GM06990 (cell line): ENCODE measurements at regions not wholly inside any gene's neighbourhood (a gene's known extent, or its start where the extent isn't known, plus 50 kb on each side); places are given as distances from the start of the nearest gene placed in this dataset.
"Not testable (repeated sequence)": the region's sequence is repeated elsewhere in the genome, so short reads cannot be mapped to it uniquely, and the experiment has no call there.

Experiments used
- DNase-seq: peaks from one replicate; pipeline ENCODE4 v3.0.0-alpha.2; 2011; ENCODE audit not compliant: insufficient read length; ENCODE audit errors: extremely low read depth
- H3K27me3 ChIP-seq: replicated peaks from 2 replicates; pipeline ENCODE4 v1.6.0; 2011; ENCODE audit warnings: low read length; ENCODE audit not compliant: control insufficient read depth, insufficient read depth
- H3K36me3 ChIP-seq: 2 replicates; pipeline ENCODE4 v1.5.1; 2011; ENCODE audit warnings: low read length; ENCODE audit not compliant: control insufficient read depth, insufficient read depth
- H3K4me3 ChIP-seq: replicated peaks from 2 replicates; pipeline ENCODE4 v1.5.1; 2011; ENCODE audit warnings: low read depth, mild to moderate bottlenecking, control low read depth, low read length
- CTCF ChIP-seq: IDR thresholded peaks from 2 replicates; pipeline ENCODE4 v1.5.1; 2011; ENCODE audit warnings: low read length, control low read depth, mild to moderate bottlenecking, inconsistent platforms; ENCODE audit not compliant: insufficient read depth, poor library complexity, severe bottlenecking

- TF ChIP-seq CTCF: no peak
- Histone ChIP-seq H3K4me3 (no peak overlapping the region), H3K36me3 (no peaks in the 10 kb centered on the region), H3K27me3 (no peaks in the 10 kb centered on the region)
- DNase-seq: no peak
These were observed 130.1 kb upstream of the KLF12 start for GRCh38 chr13:74264333-74264732.

GRCh38 chr13:74260420-74260819 lies 126.2 kb upstream of the KLF12 start:
- H3K27me3 ChIP-seq, DNase-seq, H3K4me3 ChIP-seq, H3K36me3 ChIP-seq: not testable (repeated sequence)

GRCh38 chr13:74259641-74260040 lies 125.4 kb upstream of the KLF12 start:
- DNase-seq: no peak
- TF ChIP-seq CTCF: no peak
- H3K36me3 ChIP-seq: no peaks in the 10 kb centered on the region
- no peak overlapping the region for H3K4me3 ChIP-seq
- H3K27me3 ChIP-seq: no peaks in the 10 kb centered on the region

- Histone ChIP-seq H3K4me3 (no peak overlapping the region), H3K27me3 (no peaks in the 10 kb centered on the region), H3K36me3 (no peaks in the 10 kb centered on the region)
- no peak for TF ChIP-seq CTCF
- no peak for DNase-seq
These were observed 124.8 kb upstream of the KLF12 start for GRCh38 chr13:74258961-74259360.

DNA sequence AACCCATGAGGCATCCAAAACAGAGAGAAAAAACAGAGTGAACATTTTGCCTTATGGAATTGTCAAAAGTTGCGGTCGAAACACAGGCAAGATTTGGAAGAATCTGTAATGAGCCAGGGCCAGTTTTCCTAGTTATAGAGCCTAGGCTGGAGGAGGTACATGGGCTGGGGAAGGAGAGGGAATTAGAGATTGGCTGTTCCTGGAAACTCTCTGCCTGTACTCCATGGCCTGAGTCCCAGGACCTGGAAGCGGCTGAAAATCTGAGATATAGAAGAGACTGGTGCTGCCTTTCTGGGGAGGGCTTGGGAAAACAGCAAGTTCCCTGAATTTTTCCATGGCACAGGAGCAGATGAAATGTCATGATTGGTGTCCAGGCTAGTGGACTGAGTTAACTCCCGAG lies 122.8 kb upstream of the KLF12 start:
- no peak overlapping the region for H3K4me3 ChIP-seq
- no peaks in the 10 kb centered on the region for H3K36me3 ChIP-seq
- no peaks in the 10 kb centered on the region for H3K27me3 ChIP-seq
- DNase-seq: no peak
- TF ChIP-seq CTCF: no peak

GRCh38 chr13:74253161-74253560 lies 119.0 kb upstream of the KLF12 start:
- Histone ChIP-seq H3K27me3 (no peaks in the 10 kb centered on the region), H3K4me3 (no peak overlapping the region), H3K36me3 (no peaks in the 10 kb centered on the region)
- no peak for DNase-seq
- TF ChIP-seq CTCF: no peak
